Liver (tissue), 8 donors: ENCODE measurements at regions not wholly inside any gene's neighbourhood (a gene's known extent, or its start where the extent isn't known, plus 50 kb on each side); places are given as distances from the start of the nearest gene placed in this dataset.

ENCODE experiments used
- DNase-seq: peaks from one replicate; pipeline ENCODE4 v3.0.0-alpha.2; 2017; ENCODE audit warnings: low spot score
- H3K27ac ChIP-seq, 2 donors: one replicate each; pipeline ENCODE4 v1.7.0; 2013; ENCODE audit warnings: inconsistent platforms in 2 of 2, low read length in 2 of 2, control low read depth in 1 of 2, low read depth in 1 of 2, mild to moderate bottlenecking in 1 of 2
- H3K27me3 ChIP-seq, 4 donors: one replicate each; pipeline versions ENCODE4 v1.6.1 to v1.7.0; 2013; ENCODE audit warnings: low read length in 3 of 4, inconsistent platforms in 1 of 4, mild to moderate bottlenecking in 1 of 4, moderate library complexity in 1 of 4; ENCODE audit not compliant: control insufficient read depth in 4 of 4, insufficient read depth in 4 of 4
- H3K36me3 ChIP-seq, 4 donors: one replicate each; pipeline versions ENCODE4 v1.6.1 to v1.7.0; 2013; ENCODE audit warnings: low read length in 3 of 4, mild to moderate bottlenecking in 3 of 4, low read depth in 1 of 4, moderate library complexity in 1 of 4; ENCODE audit not compliant: control insufficient read depth in 4 of 4, insufficient read depth in 3 of 4
- H3K4me1 ChIP-seq, 4 donors: one replicate each; pipeline versions ENCODE4 v1.6.1 to v1.7.0; 2013; ENCODE audit warnings: low read length in 3 of 4, mild to moderate bottlenecking in 3 of 4, moderate library complexity in 1 of 4; ENCODE audit not compliant: control insufficient read depth in 4 of 4, insufficient read depth in 4 of 4
- H3K4me3 ChIP-seq, 3 donors: one replicate each; pipeline versions ENCODE4 v1.6.1 to v1.7.0; 2013; ENCODE audit warnings: low read length in 3 of 3, control low read depth in 1 of 3, low read depth in 1 of 3, mild to moderate bottlenecking in 1 of 3
- H3K9ac ChIP-seq, 2 donors: one replicate each; pipeline ENCODE4 v1.7.0; 2013; ENCODE audit warnings: low read length in 2 of 2, mild to moderate bottlenecking in 2 of 2, moderate library complexity in 2 of 2, control low read depth in 1 of 2, low read depth in 1 of 2
- H3K9me3 ChIP-seq, 4 donors: one replicate each; pipeline versions ENCODE4 v1.6.1 to v1.7.0; 2013; ENCODE audit warnings: low read length in 3 of 4; ENCODE audit not compliant: control insufficient read depth in 4 of 4
- FOXA1 ChIP-seq: IDR thresholded peaks from 2 replicates; pipeline ENCODE4 v1.6.1; 2016; ENCODE audit warnings: antibody characterized with exemption
- GABPA ChIP-seq, 2 donors: IDR thresholded peaks in 1 of 2; conservative IDR thresholded peaks in 1 of 2; 2 replicates each; pipeline ENCODE4 v1.6.1; 2016; ENCODE audit warnings: antibody characterized with exemption in 2 of 2, mild to moderate bottlenecking in 1 of 2, moderate library complexity in 1 of 2
- HNF4A ChIP-seq, 2 donors: conservative IDR thresholded peaks; 2 replicates each; pipeline ENCODE4 v1.6.1; 2016; ENCODE audit warnings: antibody characterized with exemption in 2 of 2, mild to moderate bottlenecking in 2 of 2
- JUND ChIP-seq, 2 donors: IDR thresholded peaks; 2 replicates each; pipeline ENCODE4 v1.6.1; 2016; ENCODE audit warnings: antibody characterized with exemption in 2 of 2
- NR2F2 ChIP-seq: IDR thresholded peaks from 2 replicates; pipeline ENCODE4 v1.6.1; 2016; ENCODE audit warnings: antibody characterized with exemption
- RAD21 ChIP-seq, 2 donors: IDR thresholded peaks; 2 replicates each; pipeline ENCODE4 v1.6.1; 2016; ENCODE audit warnings: antibody characterized with exemption in 2 of 2, mild to moderate bottlenecking in 2 of 2
- RXRA ChIP-seq, 2 donors: IDR thresholded peaks; 2 replicates each; pipeline ENCODE4 v1.6.1; 2017 to 2018; ENCODE audit warnings: antibody characterized with exemption in 2 of 2, mild to moderate bottlenecking in 1 of 2
- SP1 ChIP-seq: IDR thresholded peaks from 2 replicates; pipeline ENCODE4 v1.6.1; 2018; ENCODE audit warnings: antibody characterized with exemption, mild to moderate bottlenecking
- TAF1 ChIP-seq: conservative IDR thresholded peaks from 2 replicates; pipeline ENCODE4 v1.6.1; 2016; ENCODE audit warnings: antibody characterized with exemption, mild to moderate bottlenecking
- WGBS: extraction: QIAGEN DNeasy Blood & Tissue Kit; methylation state at CpG from one replicate; pipeline ENCODE4 v1.1.7; 2013; 5-methylcytosine and 5-hydroxymethylcytosine counted together
- TF ChIP-seq, protein P1 (sequence below): IDR thresholded peaks from 2 replicates; pipeline ENCODE4 v1.6.1; 2016; ENCODE audit warnings: antibody characterized with exemption, mild to moderate bottlenecking
- TF ChIP-seq, protein P2 (sequence below): fragments of 150-350 bp; IDR thresholded peaks from 2 replicates; pipeline ENCODE4 v1.5.1; 2017; ENCODE audit warnings: improper control_type of control experiment, low read depth, low read length; ENCODE audit not compliant: missing input control
- TF ChIP-seq, protein P3 (sequence below): IDR thresholded peaks from 2 replicates; pipeline ENCODE4 v1.6.1; 2016; ENCODE audit warnings: antibody characterized with exemption
- donor health status: healthy.
- donor health status: healthy.
- donor health status: healthy.
- donor health status: healthy.
- donor health status: healthy.

DNA sequence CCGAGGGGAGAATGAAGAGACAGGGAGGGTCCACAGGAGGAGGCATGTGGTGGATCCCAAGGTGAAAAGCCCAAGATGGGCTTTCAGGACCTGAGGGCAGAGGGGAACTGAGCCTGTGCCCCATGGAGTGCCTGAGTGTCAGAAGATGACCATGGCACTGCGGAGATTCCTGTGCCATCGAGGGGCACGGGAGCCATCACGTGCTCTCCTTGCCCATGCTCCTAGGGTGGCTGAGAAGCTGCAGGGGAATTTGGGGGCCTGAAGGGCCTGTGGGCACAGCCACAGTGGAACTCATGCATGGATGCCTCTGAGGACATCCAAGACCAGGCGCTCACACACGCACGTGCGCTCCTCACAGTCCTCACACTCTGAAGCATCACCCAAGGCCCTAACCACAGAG lies 56.1 kb upstream of the GLI2 start:
- Histone ChIP-seq H3K9ac (no peak overlapping the region), H3K4me1 (peaks cover 0 to 4% (median 3%) of the 10 kb centered on the region in 4 donors), H3K27me3 (peaks cover 0 to 2% (median 0%) of the 10 kb centered on the region in 4 donors), H3K36me3 (no peaks in the 10 kb centered on the region), H3K27ac (no peak overlapping the region), H3K4me3 (no peak overlapping the region), H3K9me3 (no peaks in the 10 kb centered on the region)
- no peak for DNase-seq
- WGBS, result 95% methylated on average over 9 of the region's 9 CpGs
- TF ChIP-seq, protein P1, sequence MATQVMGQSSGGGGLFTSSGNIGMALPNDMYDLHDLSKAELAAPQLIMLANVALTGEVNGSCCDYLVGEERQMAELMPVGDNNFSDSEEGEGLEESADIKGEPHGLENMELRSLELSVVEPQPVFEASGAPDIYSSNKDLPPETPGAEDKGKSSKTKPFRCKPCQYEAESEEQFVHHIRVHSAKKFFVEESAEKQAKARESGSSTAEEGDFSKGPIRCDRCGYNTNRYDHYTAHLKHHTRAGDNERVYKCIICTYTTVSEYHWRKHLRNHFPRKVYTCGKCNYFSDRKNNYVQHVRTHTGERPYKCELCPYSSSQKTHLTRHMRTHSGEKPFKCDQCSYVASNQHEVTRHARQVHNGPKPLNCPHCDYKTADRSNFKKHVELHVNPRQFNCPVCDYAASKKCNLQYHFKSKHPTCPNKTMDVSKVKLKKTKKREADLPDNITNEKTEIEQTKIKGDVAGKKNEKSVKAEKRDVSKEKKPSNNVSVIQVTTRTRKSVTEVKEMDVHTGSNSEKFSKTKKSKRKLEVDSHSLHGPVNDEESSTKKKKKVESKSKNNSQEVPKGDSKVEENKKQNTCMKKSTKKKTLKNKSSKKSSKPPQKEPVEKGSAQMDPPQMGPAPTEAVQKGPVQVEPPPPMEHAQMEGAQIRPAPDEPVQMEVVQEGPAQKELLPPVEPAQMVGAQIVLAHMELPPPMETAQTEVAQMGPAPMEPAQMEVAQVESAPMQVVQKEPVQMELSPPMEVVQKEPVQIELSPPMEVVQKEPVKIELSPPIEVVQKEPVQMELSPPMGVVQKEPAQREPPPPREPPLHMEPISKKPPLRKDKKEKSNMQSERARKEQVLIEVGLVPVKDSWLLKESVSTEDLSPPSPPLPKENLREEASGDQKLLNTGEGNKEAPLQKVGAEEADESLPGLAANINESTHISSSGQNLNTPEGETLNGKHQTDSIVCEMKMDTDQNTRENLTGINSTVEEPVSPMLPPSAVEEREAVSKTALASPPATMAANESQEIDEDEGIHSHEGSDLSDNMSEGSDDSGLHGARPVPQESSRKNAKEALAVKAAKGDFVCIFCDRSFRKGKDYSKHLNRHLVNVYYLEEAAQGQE, result no peak
- TF ChIP-seq GABPA (IDR thresholded peaks at IDR 0.05 in 1 of 2, conservative IDR thresholded peaks at IDR 0.05 in 1 of 2), result no peak
- TF ChIP-seq HNF4A (conservative IDR thresholded peaks at IDR 0.05), result no peak
- TF ChIP-seq JUND (IDR thresholded peaks at IDR 0.05), result no peak
- TF ChIP-seq, protein P2, sequence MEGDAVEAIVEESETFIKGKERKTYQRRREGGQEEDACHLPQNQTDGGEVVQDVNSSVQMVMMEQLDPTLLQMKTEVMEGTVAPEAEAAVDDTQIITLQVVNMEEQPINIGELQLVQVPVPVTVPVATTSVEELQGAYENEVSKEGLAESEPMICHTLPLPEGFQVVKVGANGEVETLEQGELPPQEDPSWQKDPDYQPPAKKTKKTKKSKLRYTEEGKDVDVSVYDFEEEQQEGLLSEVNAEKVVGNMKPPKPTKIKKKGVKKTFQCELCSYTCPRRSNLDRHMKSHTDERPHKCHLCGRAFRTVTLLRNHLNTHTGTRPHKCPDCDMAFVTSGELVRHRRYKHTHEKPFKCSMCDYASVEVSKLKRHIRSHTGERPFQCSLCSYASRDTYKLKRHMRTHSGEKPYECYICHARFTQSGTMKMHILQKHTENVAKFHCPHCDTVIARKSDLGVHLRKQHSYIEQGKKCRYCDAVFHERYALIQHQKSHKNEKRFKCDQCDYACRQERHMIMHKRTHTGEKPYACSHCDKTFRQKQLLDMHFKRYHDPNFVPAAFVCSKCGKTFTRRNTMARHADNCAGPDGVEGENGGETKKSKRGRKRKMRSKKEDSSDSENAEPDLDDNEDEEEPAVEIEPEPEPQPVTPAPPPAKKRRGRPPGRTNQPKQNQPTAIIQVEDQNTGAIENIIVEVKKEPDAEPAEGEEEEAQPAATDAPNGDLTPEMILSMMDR, result no peak
- TF ChIP-seq, protein P3, sequence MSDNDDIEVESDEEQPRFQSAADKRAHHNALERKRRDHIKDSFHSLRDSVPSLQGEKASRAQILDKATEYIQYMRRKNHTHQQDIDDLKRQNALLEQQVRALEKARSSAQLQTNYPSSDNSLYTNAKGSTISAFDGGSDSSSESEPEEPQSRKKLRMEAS, result no peak
- TF ChIP-seq TAF1, result no peak
- TF ChIP-seq SP1, result no peak

DNA sequence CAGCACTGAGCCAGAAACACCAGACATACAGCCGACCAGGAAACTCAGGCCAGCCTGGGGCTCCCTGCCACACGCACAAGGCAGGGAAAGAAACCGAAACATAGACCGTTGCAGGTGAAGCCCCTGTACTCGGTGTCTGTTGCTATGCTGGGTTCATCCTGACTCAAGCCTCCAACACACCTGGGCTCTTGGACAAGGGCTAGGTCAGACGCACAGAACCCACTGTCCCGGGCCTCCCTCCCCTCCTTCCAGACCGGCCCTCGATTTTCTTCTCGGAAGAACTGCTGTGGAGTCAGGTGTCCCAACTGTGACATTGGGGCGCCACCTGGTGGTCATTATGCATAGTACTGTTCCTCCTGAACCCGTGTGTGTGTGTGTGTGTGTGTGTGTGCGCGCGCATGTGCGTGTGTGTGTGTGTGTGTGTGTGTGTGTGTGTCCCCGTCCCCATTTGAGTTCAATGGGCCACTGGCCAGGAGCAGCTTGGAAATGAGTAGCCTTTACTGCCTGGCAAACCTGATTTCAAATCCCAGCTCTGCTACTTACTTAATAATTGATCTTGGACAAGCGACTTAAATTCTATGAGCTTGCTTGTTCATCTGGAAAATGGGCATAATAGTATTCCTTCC lies 55.4 kb upstream of the GLI2 start:
- no peaks in the 10 kb centered on the region for H3K9me3 ChIP-seq
- 21% methylated on average over 15 of the region's 18 CpGs for WGBS
- peaks cover 0 to 4% (median 3%) of the 10 kb centered on the region in 4 donors for H3K4me1 ChIP-seq
- TF ChIP-seq SP1 (peak; percentile 17), HNF4A (conservative IDR thresholded peaks at IDR 0.05) (peak in 1 of 2 donors; percentile 45), RAD21 (IDR thresholded peaks at IDR 0.05) (peak; percentile 84 to 91), GABPA (IDR thresholded peaks at IDR 0.05 in 1 of 2, conservative IDR thresholded peaks at IDR 0.05 in 1 of 2) (peak in 1 of 2 donors; percentile 30), RXRA (IDR thresholded peaks at IDR 0.05) (peak in 1 of 2 donors; percentile 69), FOXA1 (no peak), NR2F2 (no peak)
- TF ChIP-seq, protein P2, result peak; percentile 79
- no peak overlapping the region for H3K4me3 ChIP-seq
- peak; percentile 79 for DNase-seq
- no peak overlapping the region for H3K9ac ChIP-seq
- no peaks in the 10 kb centered on the region for H3K36me3 ChIP-seq
- no peak overlapping the region for H3K27ac ChIP-seq
- H3K27me3 ChIP-seq, result peaks cover 0 to 2% (median 0%) of the 10 kb centered on the region in 4 donors
